ENCODE measurements at regions not wholly inside any gene's neighbourhood (a gene's known extent, or its start where the extent isn't known, plus 50 kb on each side); places are given as distances from the start of the nearest gene placed in this dataset.
A peak's percentile ranks its signal among the peaks of the same experiment; 100 is the strongest.

DNA sequence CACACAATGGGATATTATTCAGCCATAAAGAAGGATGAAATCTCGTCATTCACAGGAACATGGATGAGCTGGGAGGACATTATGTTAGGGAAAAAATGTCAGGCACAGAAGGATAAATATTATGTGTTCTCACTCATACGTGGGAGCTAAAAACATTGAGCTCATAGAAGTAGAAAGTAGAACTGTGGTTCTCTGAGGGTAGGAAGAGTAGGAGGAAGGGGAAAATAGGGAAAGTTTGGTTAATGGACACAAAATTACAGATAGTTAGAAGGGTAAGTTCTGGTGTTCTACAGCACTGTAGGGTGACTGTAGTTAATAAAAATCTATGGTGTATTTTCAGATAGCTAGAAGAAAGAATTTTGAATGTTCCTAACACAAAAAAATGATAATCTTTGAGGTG, 102.6 kb upstream of the LIPC start:
- Histone ChIP-seq H3K9ac (ENCODE audit: low read length) (no peak overlapping the region), H3K27ac (ENCODE audit: low read depth, low read length) (no peak overlapping the region), H3K27me3 (ENCODE audit: control insufficient read depth, insufficient read depth, low read length) (no peaks in the 10 kb centered on the region), H3K4me1 (ENCODE audit: control insufficient read depth, insufficient read depth, low read length) (peaks cover 20% of the 10 kb centered on the region), H3K36me3 (ENCODE audit: control insufficient read depth, insufficient read depth, low read length) (no peaks in the 10 kb centered on the region), H3K4me3 (ENCODE audit: low read length) (no peak overlapping the region)

DNA sequence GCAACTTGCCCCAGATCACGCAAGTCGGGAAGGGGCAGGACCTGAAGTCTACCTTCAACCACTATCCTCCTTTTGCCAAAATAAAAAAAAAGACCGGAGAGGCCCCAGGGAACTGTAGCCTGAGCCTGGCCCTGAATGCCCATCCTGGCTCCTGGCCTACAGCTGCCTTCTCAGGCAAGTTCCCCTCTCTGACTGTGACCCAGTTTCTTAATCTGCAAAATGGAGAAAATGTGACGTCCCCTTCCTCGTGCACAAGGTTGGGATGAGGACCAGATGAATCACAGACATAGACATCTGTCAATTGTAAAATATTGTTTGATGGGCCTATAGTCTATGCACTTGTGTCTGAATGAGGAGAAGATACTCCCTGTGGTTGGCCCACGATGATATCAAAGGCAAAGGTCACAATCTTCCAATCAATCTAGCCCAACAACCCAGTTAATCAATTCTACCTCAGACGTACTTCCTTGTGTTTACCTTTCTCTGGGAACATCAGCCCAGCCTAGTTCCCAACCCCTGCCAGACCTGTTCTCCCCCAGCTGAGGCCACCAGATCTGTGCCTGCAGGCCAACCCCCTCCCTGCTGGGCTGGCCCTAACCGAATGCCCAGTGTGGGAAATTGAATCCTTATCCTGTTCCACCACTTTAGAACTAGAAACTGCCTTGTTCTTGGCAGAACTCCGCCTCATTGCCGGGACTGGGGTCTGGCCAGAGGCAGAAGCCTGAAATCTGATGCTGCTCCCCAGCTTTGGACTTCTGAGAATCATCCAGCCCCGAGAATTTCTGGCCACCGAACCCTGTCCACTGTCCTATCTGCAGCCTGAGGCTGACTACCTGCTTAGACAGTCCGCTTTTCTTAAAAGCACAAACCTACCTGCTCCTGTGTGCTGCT, 101.8 kb upstream of the LIPC start:
- Histone ChIP-seq H3K27me3 (ENCODE audit: control insufficient read depth, insufficient read depth, low read length) (no peaks in the 10 kb centered on the region), H3K27ac (ENCODE audit: low read depth, low read length) (no peak overlapping the region), H3K9ac (ENCODE audit: low read length) (no peak overlapping the region), H3K36me3 (ENCODE audit: control insufficient read depth, insufficient read depth, low read length) (no peaks in the 10 kb centered on the region), H3K4me1 (ENCODE audit: control insufficient read depth, insufficient read depth, low read length) (peaks cover 20% of the 10 kb centered on the region), H3K4me3 (ENCODE audit: low read length) (no peak overlapping the region)

DNA sequence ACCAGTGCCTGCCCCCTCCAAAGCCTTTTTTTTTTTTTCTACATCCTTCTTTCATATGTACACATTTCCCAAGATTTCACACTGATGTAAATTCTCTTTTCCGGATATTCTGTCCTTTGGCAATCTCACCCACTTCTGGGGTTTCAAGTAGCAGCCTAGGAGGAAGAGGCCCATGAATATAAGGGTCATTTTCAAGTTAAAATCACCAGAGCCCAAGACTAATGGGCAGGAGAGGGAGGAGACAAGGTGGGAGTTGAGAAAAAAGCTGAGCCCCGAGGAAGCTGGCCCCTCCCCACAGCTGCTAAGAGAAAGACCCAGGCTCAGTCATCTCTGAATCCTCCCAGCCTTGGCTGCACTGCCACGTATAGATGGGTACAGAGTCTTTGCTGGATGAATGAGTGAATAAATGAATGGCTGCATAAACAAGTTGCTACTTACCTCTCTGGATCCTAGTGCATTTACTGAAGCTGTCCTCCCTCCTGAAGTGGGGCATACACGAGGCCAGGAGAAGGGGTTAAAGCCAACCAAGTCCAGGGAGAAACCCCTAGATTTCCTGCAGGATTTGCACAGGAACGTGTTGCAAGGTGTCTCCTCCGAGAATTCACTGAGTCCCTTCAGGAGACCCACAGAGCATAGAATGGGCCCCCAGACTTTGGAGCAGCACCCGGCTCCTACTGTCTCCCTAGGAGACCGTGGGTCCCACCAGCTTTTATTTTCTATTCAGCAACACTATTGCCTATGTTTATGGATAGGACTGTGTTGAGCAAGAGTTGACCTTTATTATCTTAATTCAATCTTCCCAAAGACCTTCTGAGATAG, 100.8 kb upstream of the LIPC start:
- Histone ChIP-seq H3K27me3 (ENCODE audit: control insufficient read depth, insufficient read depth, low read length) (no peaks in the 10 kb centered on the region), H3K36me3 (ENCODE audit: control insufficient read depth, insufficient read depth, low read length) (no peaks in the 10 kb centered on the region), H3K4me3 (ENCODE audit: low read length) (no peak overlapping the region), H3K27ac (ENCODE audit: low read depth, low read length) (peak overlapping the region; percentile 90), H3K4me1 (ENCODE audit: control insufficient read depth, insufficient read depth, low read length) (peaks cover 20% of the 10 kb centered on the region), H3K9ac (ENCODE audit: low read length) (no peak overlapping the region)

DNA sequence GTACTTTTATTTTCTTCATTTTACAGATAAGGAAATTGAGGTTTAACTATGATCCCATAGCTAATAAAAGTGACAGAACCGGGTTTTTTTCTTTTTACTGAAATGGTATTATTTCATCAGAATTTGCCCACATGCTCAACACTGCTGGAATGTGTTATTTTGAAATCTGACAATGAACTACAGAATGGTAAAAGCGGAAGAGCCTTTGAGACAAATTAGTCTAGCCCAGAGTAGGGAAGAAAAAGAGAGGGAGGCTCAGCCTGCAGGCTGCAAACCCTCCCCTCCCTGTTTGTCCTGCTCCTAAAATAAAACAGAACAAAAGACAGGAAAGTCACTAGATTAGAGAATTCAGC, 100.3 kb upstream of the LIPC start:
- Histone ChIP-seq H3K27ac (ENCODE audit: low read depth, low read length) (peak overlapping the region; percentile 90), H3K4me3 (ENCODE audit: low read length) (no peak overlapping the region), H3K9ac (ENCODE audit: low read length) (no peak overlapping the region), H3K4me1 (ENCODE audit: control insufficient read depth, insufficient read depth, low read length) (peaks cover 20% of the 10 kb centered on the region), H3K36me3 (ENCODE audit: control insufficient read depth, insufficient read depth, low read length) (no peaks in the 10 kb centered on the region), H3K27me3 (ENCODE audit: control insufficient read depth, insufficient read depth, low read length) (no peaks in the 10 kb centered on the region)

DNA sequence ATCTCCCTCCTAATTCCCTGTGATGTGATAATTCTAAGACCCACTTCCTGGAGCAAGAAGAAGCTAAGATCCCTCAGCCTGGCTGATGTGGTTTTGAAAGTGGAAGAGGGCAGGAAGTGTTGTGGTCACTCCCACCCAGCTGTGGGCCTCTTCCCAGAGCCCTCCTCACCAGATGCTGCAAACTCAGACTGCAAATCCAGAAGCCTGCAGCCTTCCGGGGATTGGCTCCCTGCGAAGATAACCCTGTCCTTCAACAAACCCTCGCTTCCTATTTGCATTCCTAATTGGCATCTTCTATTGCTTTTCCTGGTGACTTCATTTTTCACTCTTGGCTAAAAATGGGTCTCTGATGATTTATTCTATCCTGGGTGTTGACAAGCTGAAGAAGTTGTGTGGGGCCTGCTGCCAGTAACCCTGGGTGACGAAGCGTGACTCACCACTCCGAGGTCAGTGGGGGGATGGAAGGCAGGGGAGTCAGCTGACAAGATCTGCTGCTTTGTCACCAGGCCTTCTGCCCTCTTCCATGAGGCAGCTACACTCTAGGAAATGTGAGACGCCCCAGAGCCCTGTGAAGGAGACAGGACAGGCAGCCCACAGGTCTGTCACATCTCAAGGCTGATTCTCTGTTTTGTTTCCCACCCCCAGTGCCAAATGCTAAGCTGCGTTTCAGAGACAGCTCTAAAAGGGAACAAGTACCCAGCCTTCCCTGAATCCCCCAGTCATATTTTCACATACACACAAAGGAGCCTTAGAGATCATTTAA, 99.7 kb upstream of the LIPC start:
- Histone ChIP-seq H3K9ac (ENCODE audit: low read length) (no peak overlapping the region), H3K4me1 (ENCODE audit: control insufficient read depth, insufficient read depth, low read length) (peaks cover 20% of the 10 kb centered on the region), H3K27ac (ENCODE audit: low read depth, low read length) (peak overlapping the region; percentile 90), H3K27me3 (ENCODE audit: control insufficient read depth, insufficient read depth, low read length) (no peaks in the 10 kb centered on the region), H3K4me3 (ENCODE audit: low read length) (peak overlapping the region; percentile 11), H3K36me3 (ENCODE audit: control insufficient read depth, insufficient read depth, low read length) (no peaks in the 10 kb centered on the region)

DNA sequence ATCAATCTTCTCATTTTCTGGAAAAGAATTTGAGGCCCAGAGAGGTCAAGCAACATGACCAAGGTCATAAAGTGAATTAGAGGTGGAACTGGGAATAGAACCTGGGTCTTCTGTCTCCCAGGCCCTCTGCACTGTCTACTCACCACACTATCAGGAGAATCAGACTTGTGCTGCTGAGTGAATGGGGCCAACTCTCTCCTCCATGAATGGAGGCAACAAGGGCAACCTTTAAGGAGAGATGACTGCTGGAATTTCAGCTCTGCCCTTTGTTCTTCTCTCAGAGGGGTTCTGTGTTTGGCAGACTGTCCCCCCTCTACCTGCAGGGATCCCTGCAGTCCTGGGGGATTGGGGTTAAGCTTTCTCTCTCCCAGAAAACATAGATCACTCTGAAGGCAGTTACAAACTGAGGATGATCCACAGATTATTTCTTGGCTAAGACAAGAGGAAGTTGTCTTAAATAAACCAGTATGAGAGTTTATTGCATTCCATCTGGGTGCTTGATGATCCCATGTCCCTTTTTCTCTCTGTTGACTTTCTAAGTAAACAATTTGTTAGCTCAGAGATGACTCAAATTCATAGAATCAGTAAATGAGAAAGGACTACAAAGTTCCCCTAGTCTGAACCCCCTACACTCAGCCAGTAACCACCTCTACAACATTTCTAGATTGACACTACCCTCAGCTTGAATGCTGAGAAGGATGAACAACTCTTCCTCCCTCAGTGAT, 99.0 kb upstream of the LIPC start:
- H3K9ac ChIP-seq (ENCODE audit: low read length), result no peak overlapping the region
- H3K4me3 ChIP-seq (ENCODE audit: low read length), result peak overlapping the region; percentile 11
- H3K27me3 ChIP-seq (ENCODE audit: control insufficient read depth, insufficient read depth, low read length), result no peaks in the 10 kb centered on the region
- peaks cover 20% of the 10 kb centered on the region for H3K4me1 ChIP-seq (ENCODE audit: control insufficient read depth, insufficient read depth, low read length)
- no peaks in the 10 kb centered on the region for H3K36me3 ChIP-seq (ENCODE audit: control insufficient read depth, insufficient read depth, low read length)
- H3K27ac ChIP-seq (ENCODE audit: low read depth, low read length), result peak overlapping the region; percentile 90

DNA sequence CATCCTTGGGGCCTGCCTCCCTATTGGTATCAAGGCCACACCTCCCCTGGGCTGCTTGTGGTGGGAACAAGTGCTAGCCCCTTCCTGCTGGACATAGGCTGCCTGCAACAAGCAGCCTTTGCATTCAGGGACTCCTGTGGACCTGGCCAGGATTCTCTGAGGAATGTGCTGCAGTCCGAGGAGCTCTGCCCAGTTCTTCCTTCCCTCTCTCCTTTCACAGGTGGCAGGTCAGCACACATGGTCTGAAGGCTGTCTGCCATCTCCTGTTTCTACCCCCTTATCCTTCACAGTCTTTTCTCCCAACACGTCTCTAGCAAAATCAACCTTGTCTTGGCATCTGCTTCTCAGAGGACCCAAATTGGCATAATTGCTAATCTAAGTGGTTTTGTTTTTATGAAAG, 97.0 kb upstream of the LIPC start:
- Histone ChIP-seq H3K27ac (ENCODE audit: low read depth, low read length) (no peak overlapping the region), H3K4me3 (ENCODE audit: low read length) (no peak overlapping the region), H3K36me3 (ENCODE audit: control insufficient read depth, insufficient read depth, low read length) (no peaks in the 10 kb centered on the region), H3K9ac (ENCODE audit: low read length) (no peak overlapping the region), H3K4me1 (ENCODE audit: control insufficient read depth, insufficient read depth, low read length) (peaks cover 20% of the 10 kb centered on the region), H3K27me3 (ENCODE audit: control insufficient read depth, insufficient read depth, low read length) (no peaks in the 10 kb centered on the region)

DNA sequence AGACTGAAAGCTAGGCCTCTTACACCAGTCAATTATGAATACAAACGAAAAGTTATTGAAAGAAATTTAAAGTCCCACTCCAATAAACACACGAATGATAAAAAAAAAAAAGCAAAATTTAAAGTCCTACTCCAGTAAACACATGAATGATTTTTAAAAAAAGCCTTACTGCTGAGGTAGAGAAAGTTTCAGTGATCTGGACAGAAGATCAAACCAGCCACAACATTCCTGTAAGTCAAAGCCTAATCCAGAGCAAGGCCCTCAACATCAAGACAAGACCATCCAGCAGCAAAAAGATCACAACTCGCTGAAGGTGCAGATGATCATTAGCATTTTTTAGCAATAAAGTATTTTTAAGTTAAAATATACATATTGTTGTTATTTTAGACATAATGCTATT, 95.6 kb upstream of the LIPC start:
- H3K4me1 ChIP-seq (ENCODE audit: control insufficient read depth, insufficient read depth, low read length), result peaks cover 17% of the 10 kb centered on the region
- H3K27me3 ChIP-seq (ENCODE audit: control insufficient read depth, insufficient read depth, low read length), result no peaks in the 10 kb centered on the region
- no peaks in the 10 kb centered on the region for H3K36me3 ChIP-seq (ENCODE audit: control insufficient read depth, insufficient read depth, low read length)
- H3K9ac ChIP-seq (ENCODE audit: low read length), result no peak overlapping the region
- no peak overlapping the region for H3K27ac ChIP-seq (ENCODE audit: low read depth, low read length)
- H3K4me3 ChIP-seq (ENCODE audit: low read length), result no peak overlapping the region

DNA sequence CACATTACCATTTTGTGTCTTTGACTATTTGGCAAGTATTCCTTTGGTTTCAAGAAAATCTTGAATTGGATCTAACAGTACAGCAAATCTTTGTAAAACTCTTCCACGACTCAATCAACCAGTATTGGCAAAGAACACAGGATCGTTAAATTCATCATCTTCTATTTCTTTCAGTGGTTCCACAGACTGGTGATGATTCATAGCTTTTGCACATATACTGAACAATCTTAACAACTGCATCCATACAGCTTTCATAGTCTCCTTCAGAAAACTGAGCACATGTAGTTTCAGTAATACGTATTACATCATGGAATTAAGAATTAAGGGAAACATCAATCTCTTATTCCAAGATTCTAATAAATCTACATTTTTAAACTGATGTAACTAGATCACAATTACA, 91.6 kb upstream of the LIPC start:
- Histone ChIP-seq H3K4me3 (ENCODE audit: low read length) (no peak overlapping the region), H3K4me1 (ENCODE audit: control insufficient read depth, insufficient read depth, low read length) (no peaks in the 10 kb centered on the region), H3K9ac (ENCODE audit: low read length) (no peak overlapping the region), H3K36me3 (ENCODE audit: control insufficient read depth, insufficient read depth, low read length) (no peaks in the 10 kb centered on the region), H3K27ac (ENCODE audit: low read depth, low read length) (no peak overlapping the region), H3K27me3 (ENCODE audit: control insufficient read depth, insufficient read depth, low read length) (no peaks in the 10 kb centered on the region)

DNA sequence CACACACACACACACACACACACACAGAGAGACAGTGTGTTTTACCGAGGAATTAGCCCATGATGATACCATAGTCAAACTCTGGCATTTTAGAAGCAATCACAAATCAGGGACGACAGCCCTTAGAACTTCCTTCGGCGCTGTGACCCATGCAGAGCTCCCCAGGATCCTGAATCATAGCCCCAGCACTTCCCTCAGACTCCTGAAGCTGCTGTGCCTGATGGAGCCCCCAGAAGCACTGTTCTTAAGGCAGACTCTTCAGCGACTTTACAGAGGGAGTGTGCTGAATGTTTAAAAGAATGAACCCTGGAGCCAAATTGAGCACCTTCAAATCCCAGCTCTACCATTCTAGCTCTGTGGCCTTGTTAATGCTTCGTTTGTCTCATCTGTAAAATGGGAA, 89.3 kb upstream of the LIPC start:
- Histone ChIP-seq H3K36me3 (ENCODE audit: control insufficient read depth, insufficient read depth, low read length) (no peaks in the 10 kb centered on the region), H3K9ac (ENCODE audit: low read length) (no peak overlapping the region)

DNA sequence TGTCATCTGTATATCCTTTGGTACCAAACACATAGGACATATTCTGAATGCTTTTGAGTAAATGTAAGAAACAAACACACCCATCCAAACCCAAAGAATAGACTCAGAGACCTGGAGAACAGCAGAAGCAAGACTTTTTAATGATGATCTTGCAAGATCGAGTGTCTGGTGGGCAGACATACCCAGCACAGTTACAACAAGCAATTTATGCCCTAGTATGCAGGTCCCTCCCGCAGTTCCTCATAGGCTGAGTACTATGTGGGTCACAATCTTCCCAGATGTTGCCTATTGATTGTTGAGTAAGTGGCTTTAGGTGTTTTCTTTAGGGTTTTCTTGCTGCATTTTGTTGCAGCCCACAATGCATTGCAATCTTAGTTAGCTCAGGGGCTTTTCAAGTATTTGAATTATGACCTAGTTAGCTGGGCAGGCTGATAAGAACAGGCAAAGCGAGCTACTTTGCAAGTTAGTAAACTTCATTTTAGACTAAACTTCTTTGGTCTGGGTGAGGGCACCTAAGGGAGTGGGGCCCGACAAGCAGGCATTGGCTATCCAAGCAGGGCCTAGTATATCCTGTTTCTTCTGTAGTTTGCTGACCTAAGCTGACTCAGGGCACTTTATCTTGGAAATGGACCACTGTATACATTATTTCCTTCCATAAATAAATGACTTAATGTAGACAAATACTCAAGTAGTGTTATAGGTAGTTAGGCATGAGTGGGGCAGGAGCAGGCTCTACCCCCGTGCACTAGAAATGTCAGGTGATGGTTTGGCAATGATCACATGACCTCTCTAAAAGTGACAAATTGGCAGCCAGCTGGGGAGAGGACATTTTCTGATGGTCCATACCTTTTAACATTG, 87.3 kb upstream of the LIPC start:
- no peaks in the 10 kb centered on the region for H3K27me3 ChIP-seq (ENCODE audit: control insufficient read depth, insufficient read depth, low read length)
- no peak overlapping the region for H3K9ac ChIP-seq (ENCODE audit: low read length)
- no peaks in the 10 kb centered on the region for H3K4me1 ChIP-seq (ENCODE audit: control insufficient read depth, insufficient read depth, low read length)
- no peak overlapping the region for H3K4me3 ChIP-seq (ENCODE audit: low read length)
- no peak overlapping the region for H3K27ac ChIP-seq (ENCODE audit: low read depth, low read length)
- H3K36me3 ChIP-seq (ENCODE audit: control insufficient read depth, insufficient read depth, low read length), result no peaks in the 10 kb centered on the region

More for the DNA sequence above, 89.3 kb upstream of the LIPC start:
- H3K27ac ChIP-seq (ENCODE audit: low read depth, low read length), result no peak overlapping the region
- no peaks in the 10 kb centered on the region for H3K27me3 ChIP-seq (ENCODE audit: control insufficient read depth, insufficient read depth, low read length)
- H3K4me1 ChIP-seq (ENCODE audit: control insufficient read depth, insufficient read depth, low read length), result no peaks in the 10 kb centered on the region
- H3K4me3 ChIP-seq (ENCODE audit: low read length), result no peak overlapping the region

Data from rectal smooth muscle tissue (tissue), 1 donor.